HepG2 (cell line): ENCODE measurements at regions not wholly inside any gene's neighbourhood (a gene's known extent, or its start where the extent isn't known, plus 50 kb on each side); places are given as distances from the start of the nearest gene placed in this dataset.

ENCODE experiments used
- ATAC-seq: fragments of 200-7000 bp; cut with Tn5 transposase; 3 replicates; pipeline ENCODE4 v1.9.1; 2020; ENCODE audit warnings: mild to moderate bottlenecking, moderate library complexity
- BruUV-seq: library from RNA; stranded (reverse); fragments of 400-500 nt; replicated peaks from 2 replicates; lab custom pipeline; 2021; lab: Mats Ljungman, UMichigan
- CTCF ChIA-PET: fragments of 300-600 bp; formaldehyde crosslinking; extraction: SDS; loops from one replicate; lab custom pipeline; 2021; ENCODE audit warnings: low total read pairs, inconsistent platforms, low intra/inter-chr PET ratio; lab: Yijun Ruan, JAX
- POLR2A ChIA-PET: fragments of 350-600 bp; sonication (Branson Sonifier 250); formaldehyde crosslinking; loops from one replicate; lab custom pipeline; 2020; ENCODE audit warnings: antibody characterized with exemption, inconsistent platforms; lab: Yijun Ruan, JAX
- DNase-seq: peaks from one replicate; pipeline ENCODE4 v3.0.0-alpha.2; 2015; ENCODE audit warnings: low spot score
- FAIRE-seq: peaks from 3 replicates; lab custom pipeline; 2011; peaks lifted over from hg19 to GRCh38; lab: Jason Lieb, UNC
- H2AFZ ChIP-seq: one replicate; pipeline ENCODE4 v1.6.1; 2011; ENCODE audit warnings: low read length, inconsistent platforms
- H3K27ac ChIP-seq: fragments of 300-600 bp; 3 replicates; pipeline ENCODE4 v1.8.0; 2011; ENCODE audit warnings: mixed run types, mild to moderate bottlenecking, mixed read lengths, low read length, inconsistent platforms; ENCODE audit not compliant: insufficient read depth; ENCODE audit errors: extremely low read length
- H3K27me3 ChIP-seq, 2 experiments: fragments of 200-600 bp in 1 of 2; 2 replicates in 1 of 2; 3 replicates in 1 of 2; pipeline versions ENCODE4 v1.6.0 to v1.8.0; 2011; ENCODE audit warnings: low read length in 2 of 2, mild to moderate bottlenecking in 2 of 2, moderate library complexity in 2 of 2, inconsistent platforms in 1 of 2; ENCODE audit not compliant: insufficient read depth in 2 of 2, control insufficient read depth in 1 of 2
- H3K36me3 ChIP-seq, 2 experiments: fragments of 200-600 bp in 1 of 2; replicated peaks in 1 of 2; 2 replicates in 1 of 2; 3 replicates in 1 of 2; pipeline versions ENCODE4 v1.5.1 to v1.8.0; 2011; ENCODE audit warnings: low read length in 2 of 2, inconsistent platforms in 1 of 2; ENCODE audit not compliant: insufficient read depth in 2 of 2, control insufficient read depth in 1 of 2
- H3K4me1 ChIP-seq: 2 replicates; pipeline ENCODE4 v1.5.1; 2012; ENCODE audit warnings: low read length, inconsistent platforms; ENCODE audit not compliant: insufficient read depth
- H3K4me2 ChIP-seq: 2 replicates; pipeline ENCODE4 v1.6.0; 2011; ENCODE audit warnings: low read depth, low read length, inconsistent platforms
- H3K4me3 ChIP-seq, 3 experiments: fragments of 200-600 bp in 1 of 3; sonication (generic), shearing (Covaris generic) in 1 of 3; replicated peaks in 1 of 3; 2 replicates each; pipeline ENCODE4 v1.5.1; 2011 to 2016; ENCODE audit warnings: low read length in 3 of 3, inconsistent platforms in 2 of 3, low read depth in 2 of 3, mild to moderate bottlenecking in 2 of 3, control low read depth in 1 of 3, mixed read lengths in 1 of 3; ENCODE audit not compliant: insufficient read depth in 1 of 3
- H3K79me2 ChIP-seq: one replicate; pipeline ENCODE4 v1.6.1; 2011; ENCODE audit warnings: low read length, inconsistent platforms; ENCODE audit not compliant: insufficient read depth
- H3K9ac ChIP-seq: 2 replicates; pipeline ENCODE4 v1.6.0; 2011; ENCODE audit warnings: mild to moderate bottlenecking, low read depth, low read length, inconsistent platforms; ENCODE audit not compliant: insufficient read depth
- H3K9me3 ChIP-seq: 2 replicates; pipeline ENCODE4 v1.5.1; 2012; ENCODE audit warnings: mild to moderate bottlenecking, low read length
- H4K20me1 ChIP-seq: 2 replicates; pipeline ENCODE4 v1.6.0; 2011; ENCODE audit warnings: inconsistent platforms, mild to moderate bottlenecking, low read length, moderate library complexity; ENCODE audit not compliant: insufficient read depth
- DR1 ChIP-seq: sonication (generic); formaldehyde crosslinking; IDR thresholded peaks from 2 replicates; pipeline ENCODE4 v1.8.0; 2021; ENCODE audit warnings: mild to moderate bottlenecking, missing genetic modification reagents, inconsistent platforms
- GPN1 ChIP-seq: sonication (generic); formaldehyde crosslinking; IDR thresholded peaks from 2 replicates; pipeline ENCODE4 v1.5.1; 2020; ENCODE audit warnings: missing genetic modification reagents, borderline replicate concordance
- GTF2F1 ChIP-seq: fragments of 150-350 bp; IDR thresholded peaks from 2 replicates; pipeline ENCODE4 v1.6.1; 2014; ENCODE audit warnings: low read length
- MBD4 ChIP-seq: IDR thresholded peaks from 2 replicates; pipeline ENCODE4 v1.6.1; 2012; ENCODE audit warnings: low read length, inconsistent platforms, borderline replicate concordance
- NR3C1 ChIP-seq: sonication (generic); formaldehyde crosslinking; IDR thresholded peaks from 2 replicates; pipeline ENCODE4 v1.4.0; 2020; ENCODE audit warnings: missing genetic modification reagents
- RAD51 ChIP-seq: fragments of 450-650 bp; IDR thresholded peaks from 2 replicates; pipeline ENCODE4 v1.6.1; 2016; ENCODE audit warnings: borderline replicate concordance
- SMAD1 ChIP-seq: sonication (generic); formaldehyde crosslinking; IDR thresholded peaks from 2 replicates; pipeline ENCODE4 v1.4.0; 2020; ENCODE audit warnings: missing genetic modification reagents, low read depth, mild to moderate bottlenecking, borderline replicate concordance
- SMARCC2 ChIP-seq: fragments of 450-650 bp; IDR thresholded peaks from 2 replicates; pipeline ENCODE4 v1.6.1; 2017; ENCODE audit warnings: antibody characterized with exemption, mild to moderate bottlenecking
- U2AF2 ChIP-seq: fragments of 200-400 bp; formaldehyde crosslinking; IDR thresholded peaks from 2 replicates; pipeline ENCODE4 v1.6.1; 2017; ENCODE audit warnings: low read depth, mild to moderate bottlenecking, low read length
- ZNF329 ChIP-seq: sonication (generic); formaldehyde crosslinking; IDR thresholded peaks from 2 replicates; pipeline ENCODE4 v1.9.0; 2021; ENCODE audit warnings: low read depth, mild to moderate bottlenecking, missing genetic modification reagents
- ZNF543 ChIP-seq: sonication (generic); formaldehyde crosslinking; IDR thresholded peaks from 2 replicates; pipeline ENCODE4 v1.4.0; 2020; ENCODE audit warnings: mild to moderate bottlenecking, missing genetic modification reagents
- ZNF720 ChIP-seq: sonication (generic); formaldehyde crosslinking; IDR thresholded peaks from 2 replicates; pipeline ENCODE4 v1.4.0; 2020; ENCODE audit warnings: missing genetic modification reagents
- ZNF772 ChIP-seq: sonication (generic); formaldehyde crosslinking; IDR thresholded peaks from 2 replicates; pipeline ENCODE4 v1.5.0; 2020; ENCODE audit warnings: mild to moderate bottlenecking, missing genetic modification reagents
- ZNF782 ChIP-seq: sonication (generic); formaldehyde crosslinking; IDR thresholded peaks from 2 replicates; pipeline ENCODE4 v1.4.0; 2020; ENCODE audit warnings: missing genetic modification reagents, mild to moderate bottlenecking, borderline replicate concordance
- ZSCAN12 ChIP-seq: sonication (generic); formaldehyde crosslinking; IDR thresholded peaks from 2 replicates; pipeline ENCODE4 v1.9.0; 2021; ENCODE audit warnings: mild to moderate bottlenecking, missing genetic modification reagents
- WGBS: methylation state at CpG from one replicate; pipeline ENCODE4 v1.1.6; 2017; ENCODE audit warnings: low lambda C conversion rate; 5-methylcytosine and 5-hydroxymethylcytosine counted together
- in situ Hi-C: cut with HindIII; loops from 2 replicates; pipeline ENCODE4 v1.10.0; 2017; ENCODE audit warnings: low pct_unique_long_range_greater_than_20kb; ENCODE audit not compliant: extremely low pct_ligation_motif_present
- intact Hi-C: fragments of 100-400 bp; cut with micrococcal nuclease; formaldehyde crosslinking; loops from one replicate; pipeline ENCODE4 v1.10.0; 2022; ENCODE audit not compliant: unreplicated experiment
- TF ChIP-seq, protein P1 (sequence below): sonication (generic); formaldehyde crosslinking; IDR thresholded peaks from 2 replicates; pipeline ENCODE4 v1.5.1; 2020; ENCODE audit warnings: missing genetic modification reagents, mild to moderate bottlenecking, borderline replicate concordance
- TF ChIP-seq, protein P2 (sequence below): sonication (generic); formaldehyde crosslinking; IDR thresholded peaks from 2 replicates; pipeline ENCODE4 v1.4.0; 2020; ENCODE audit warnings: missing genetic modification reagents

- in situ Hi-C loops (no loop called here), intact Hi-C loops (no loop called here)
- Histone ChIP-seq H3K27ac (no peak overlapping the region), H3K9me3 (no peaks in the 10 kb centered on the region), H2AFZ (no peak overlapping the region), H3K79me2 (no peaks in the 10 kb centered on the region), H3K36me3 (no peaks in the 10 kb centered on the region), H3K4me1 (no peaks in the 10 kb centered on the region), H3K4me3 (no peak overlapping the region), H3K27me3 (no peaks in the 10 kb centered on the region), H3K9ac (no peak overlapping the region), H3K4me2 (no peak overlapping the region), H4K20me1 (no peaks in the 10 kb centered on the region)
- FAIRE-seq (no peak), DNase-seq (no peak), ATAC-seq (no peak)
- BruUV-seq = no TSS peak
- ChIA-PET CTCF (no interaction called here), POLR2A (no interaction called here)
- WGBS = 46% methylated on average over 12 of the region's 12 CpGs
- TF ChIP-seq ZNF772 (CRISPR knock-in tag) = no peak
- no peak for TF ChIP-seq ZNF329
- no peak for TF ChIP-seq ZNF543
- no peak for TF ChIP-seq GPN1
- no peak for TF ChIP-seq SMARCC2
- TF ChIP-seq ZNF720 = no peak
- TF ChIP-seq, protein P1, sequence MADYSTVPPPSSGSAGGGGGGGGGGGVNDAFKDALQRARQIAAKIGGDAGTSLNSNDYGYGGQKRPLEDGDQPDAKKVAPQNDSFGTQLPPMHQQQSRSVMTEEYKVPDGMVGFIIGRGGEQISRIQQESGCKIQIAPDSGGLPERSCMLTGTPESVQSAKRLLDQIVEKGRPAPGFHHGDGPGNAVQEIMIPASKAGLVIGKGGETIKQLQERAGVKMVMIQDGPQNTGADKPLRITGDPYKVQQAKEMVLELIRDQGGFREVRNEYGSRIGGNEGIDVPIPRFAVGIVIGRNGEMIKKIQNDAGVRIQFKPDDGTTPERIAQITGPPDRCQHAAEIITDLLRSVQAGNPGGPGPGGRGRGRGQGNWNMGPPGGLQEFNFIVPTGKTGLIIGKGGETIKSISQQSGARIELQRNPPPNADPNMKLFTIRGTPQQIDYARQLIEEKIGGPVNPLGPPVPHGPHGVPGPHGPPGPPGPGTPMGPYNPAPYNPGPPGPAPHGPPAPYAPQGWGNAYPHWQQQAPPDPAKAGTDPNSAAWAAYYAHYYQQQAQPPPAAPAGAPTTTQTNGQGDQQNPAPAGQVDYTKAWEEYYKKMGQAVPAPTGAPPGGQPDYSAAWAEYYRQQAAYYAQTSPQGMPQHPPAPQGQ (CRISPR knock-in tag) = no peak
- TF ChIP-seq ZNF782 (CRISPR knock-in tag) = no peak
- TF ChIP-seq SMAD1 (CRISPR knock-in tag) = no peak
- TF ChIP-seq ZSCAN12 (CRISPR knock-in tag) = no peak
- TF ChIP-seq, protein P2, sequence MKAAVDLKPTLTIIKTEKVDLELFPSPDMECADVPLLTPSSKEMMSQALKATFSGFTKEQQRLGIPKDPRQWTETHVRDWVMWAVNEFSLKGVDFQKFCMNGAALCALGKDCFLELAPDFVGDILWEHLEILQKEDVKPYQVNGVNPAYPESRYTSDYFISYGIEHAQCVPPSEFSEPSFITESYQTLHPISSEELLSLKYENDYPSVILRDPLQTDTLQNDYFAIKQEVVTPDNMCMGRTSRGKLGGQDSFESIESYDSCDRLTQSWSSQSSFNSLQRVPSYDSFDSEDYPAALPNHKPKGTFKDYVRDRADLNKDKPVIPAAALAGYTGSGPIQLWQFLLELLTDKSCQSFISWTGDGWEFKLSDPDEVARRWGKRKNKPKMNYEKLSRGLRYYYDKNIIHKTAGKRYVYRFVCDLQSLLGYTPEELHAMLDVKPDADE (CRISPR knock-in tag) = no peak
- TF ChIP-seq MBD4 = no peak
- TF ChIP-seq DR1 (CRISPR knock-in tag) = no peak
- no peak for TF ChIP-seq GTF2F1
- TF ChIP-seq RAD51 = no peak
- TF ChIP-seq NR3C1 = no peak
- TF ChIP-seq U2AF2 = no peak
Observed at GRCh38 chr20:39130627-39131026, 168.5 kb downstream of the DHX35 start.
